Natural killer cell treated with Interleukin-12 subunit alpha and Interleukin-12 subunit beta and Interleukin-15 and Interleukin-18, amount 100 ng/mL, for 72 hours (primary cell): ENCODE measurements at regions not wholly inside any gene's neighbourhood (a gene's known extent, or its start where the extent isn't known, plus 50 kb on each side); places are given as distances from the start of the nearest gene placed in this dataset.
A peak's percentile ranks its signal among the peaks of the same experiment; 100 is the strongest.
"Not testable (repeated sequence)": the region's sequence is repeated elsewhere in the genome, so short reads cannot be mapped to it uniquely, and the experiment has no call there.

Experiments used
- ATAC-seq, 2 donors: fragments of 150-1000 bp; cut with Tn5 transposase in 1 of 2; sonication (Bioruptor Pico), chemical (Tn5 transposase) in 1 of 2; 2 replicates each; pipeline ENCODE4 v1.10.0; 2021
- DNase-seq: peaks from one replicate; pipeline ENCODE4 v3.0.0; 2022; ENCODE audit warnings: low spot score
- H3K27ac Mint-ChIP-seq, 2 donors: 1 replicate in 1 of 2; 2 replicates in 1 of 2; pipeline ENCODE4 v1.8.0; 2022; ENCODE audit warnings: mixed read lengths in 2 of 2, mild to moderate bottlenecking in 1 of 2, moderate library complexity in 1 of 2
- H3K27me3 Mint-ChIP-seq, 2 donors: 1 replicate in 1 of 2; 2 replicates in 1 of 2; pipeline ENCODE4 v1.8.0; 2022; ENCODE audit warnings: mixed read lengths in 2 of 2
- H3K36me3 Mint-ChIP-seq: one replicate; pipeline ENCODE4 v1.8.0; 2022; ENCODE audit warnings: mixed read lengths
- H3K4me1 Mint-ChIP-seq, 2 donors: 1 replicate in 1 of 2; 2 replicates in 1 of 2; pipeline ENCODE4 v1.8.0; 2022; ENCODE audit warnings: low read depth in 2 of 2, mixed read lengths in 2 of 2, mild to moderate bottlenecking in 1 of 2
- H3K4me3 Mint-ChIP-seq: one replicate; pipeline ENCODE4 v1.8.0; 2022; ENCODE audit warnings: mixed read lengths
- H3K9me3 Mint-ChIP-seq: 2 replicates; pipeline ENCODE4 v1.8.0; 2022; ENCODE audit warnings: mixed read lengths

DNA sequence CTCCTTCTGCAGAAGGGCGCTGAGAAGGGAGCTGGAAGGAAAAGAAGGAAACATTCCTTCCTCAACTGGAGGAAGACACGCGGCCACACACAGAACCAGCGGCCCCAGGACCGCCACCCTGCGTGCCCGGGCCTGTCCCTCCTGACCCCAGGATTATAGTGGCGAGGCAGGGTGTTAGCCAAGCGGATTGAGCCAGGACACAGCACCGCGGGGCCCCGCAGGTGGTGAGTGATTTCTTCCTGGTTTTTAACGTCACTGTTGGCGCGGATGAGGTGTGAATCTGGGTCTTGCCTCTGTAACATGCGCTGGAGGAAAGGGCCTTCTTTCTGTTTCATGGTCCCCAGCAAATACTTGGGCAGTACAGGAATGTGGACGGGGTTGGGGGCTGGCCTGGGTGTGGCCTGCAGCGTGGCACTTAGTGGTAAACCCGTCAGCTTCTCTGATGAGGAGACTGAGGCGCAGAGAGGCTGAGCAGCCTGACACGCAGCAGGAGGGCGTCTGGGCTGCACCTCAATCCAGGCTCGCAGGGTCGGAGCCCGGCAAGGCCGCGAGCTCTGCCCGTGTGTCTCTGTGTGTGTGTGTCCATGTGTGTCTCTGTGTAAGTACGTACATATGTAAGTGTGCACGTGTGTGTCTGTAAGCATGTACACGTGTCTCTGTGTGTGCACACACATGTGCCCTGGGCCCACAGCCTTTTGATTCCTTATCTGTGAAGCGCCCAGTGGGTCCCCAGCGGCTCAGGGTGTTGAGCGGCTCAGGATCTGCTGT lies 158.4 kb upstream of the ZNF469 start:
- H3K4me1 Mint-ChIP-seq, DNase-seq, H3K4me3 Mint-ChIP-seq, H3K36me3 Mint-ChIP-seq, H3K9me3 Mint-ChIP-seq, H3K27ac Mint-ChIP-seq: not testable (repeated sequence)
- peak in 1 of 2 donors; percentile 26 for ATAC-seq
- peaks cover 8 to 10% of the 10 kb centered on the region in 2 donors for H3K27me3 Mint-ChIP-seq

DNA sequence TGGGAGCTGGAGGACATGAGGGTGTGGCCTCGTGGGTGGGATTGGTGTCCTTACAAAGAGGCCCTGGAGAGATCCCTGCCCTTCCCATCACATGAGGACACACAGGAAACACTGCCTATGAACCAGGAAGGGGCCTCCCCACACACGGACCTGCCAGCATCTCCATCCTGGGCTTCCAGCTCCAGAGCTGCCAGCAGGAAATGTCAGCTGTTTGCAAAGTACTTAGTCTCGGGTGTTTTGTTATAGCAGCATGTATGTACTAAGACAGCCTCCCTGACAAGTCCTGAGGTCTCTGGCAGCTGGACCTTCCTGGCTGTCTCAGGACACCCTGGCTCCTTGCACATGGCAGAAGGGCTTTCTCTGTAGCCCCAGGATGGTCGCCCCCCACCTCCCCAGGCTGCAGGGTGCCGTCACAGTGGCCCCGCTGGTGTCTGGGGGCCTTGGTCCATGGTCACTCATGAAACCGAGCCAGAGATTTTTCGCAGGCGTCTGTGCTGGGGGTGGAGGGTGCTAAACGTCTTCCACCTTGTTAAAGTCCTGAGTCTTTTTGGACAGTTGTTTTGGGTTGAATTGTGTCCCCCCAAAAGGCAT lies 157.0 kb upstream of the ZNF469 start:
- not testable (repeated sequence) for DNase-seq, H3K4me1 Mint-ChIP-seq, H3K36me3 Mint-ChIP-seq, H3K4me3 Mint-ChIP-seq, H3K27ac Mint-ChIP-seq, H3K27me3 Mint-ChIP-seq, ATAC-seq, H3K9me3 Mint-ChIP-seq

GRCh38 chr16:88226302-88226701 lies 156.5 kb upstream of the ZNF469 start:
- not testable (repeated sequence) for H3K36me3 Mint-ChIP-seq, H3K27me3 Mint-ChIP-seq

DNA sequence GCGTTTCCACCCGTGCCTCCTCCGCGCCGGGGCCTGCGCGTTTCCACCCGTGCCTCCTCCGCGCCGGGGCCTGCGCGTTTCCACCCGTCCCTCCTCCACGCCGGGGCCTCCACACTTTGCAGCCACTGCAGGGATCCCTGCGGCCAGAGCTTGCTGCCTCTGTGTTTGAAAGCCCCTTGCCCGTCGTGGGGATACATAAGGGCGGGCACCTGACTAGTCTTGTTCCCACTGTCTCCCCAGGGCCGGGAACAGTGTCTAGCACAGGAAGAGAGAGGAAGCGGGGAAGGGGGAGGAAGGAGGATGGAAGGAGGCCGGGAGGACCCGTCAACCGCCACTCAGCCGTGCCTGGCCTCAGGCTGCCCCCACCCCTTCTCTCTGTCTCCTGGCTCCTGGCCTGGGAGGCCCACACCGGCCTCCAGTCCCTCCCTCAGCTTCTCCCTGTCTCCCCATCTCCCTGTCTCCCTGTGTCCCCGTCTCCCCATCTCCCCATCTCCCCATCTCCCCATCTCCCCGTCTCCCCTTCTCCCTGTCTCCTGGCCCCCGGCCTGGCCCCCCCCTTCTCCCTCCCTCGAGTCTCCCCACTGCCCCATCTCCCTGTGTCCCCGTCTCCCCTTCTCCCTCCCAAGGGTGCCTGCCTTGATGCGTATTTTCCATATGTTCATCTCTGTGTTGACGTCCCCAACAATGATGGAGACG lies 155.6 kb upstream of the ZNF469 start:
- H3K9me3 Mint-ChIP-seq, H3K4me1 Mint-ChIP-seq, H3K4me3 Mint-ChIP-seq, H3K27me3 Mint-ChIP-seq, DNase-seq, H3K36me3 Mint-ChIP-seq, H3K27ac Mint-ChIP-seq, ATAC-seq: not testable (repeated sequence)

More at GRCh38 chr16:88226302-88226701, 156.5 kb upstream of the ZNF469 start:
- not testable (repeated sequence) for DNase-seq, H3K4me1 Mint-ChIP-seq, H3K27ac Mint-ChIP-seq, ATAC-seq, H3K4me3 Mint-ChIP-seq, H3K9me3 Mint-ChIP-seq

DNA sequence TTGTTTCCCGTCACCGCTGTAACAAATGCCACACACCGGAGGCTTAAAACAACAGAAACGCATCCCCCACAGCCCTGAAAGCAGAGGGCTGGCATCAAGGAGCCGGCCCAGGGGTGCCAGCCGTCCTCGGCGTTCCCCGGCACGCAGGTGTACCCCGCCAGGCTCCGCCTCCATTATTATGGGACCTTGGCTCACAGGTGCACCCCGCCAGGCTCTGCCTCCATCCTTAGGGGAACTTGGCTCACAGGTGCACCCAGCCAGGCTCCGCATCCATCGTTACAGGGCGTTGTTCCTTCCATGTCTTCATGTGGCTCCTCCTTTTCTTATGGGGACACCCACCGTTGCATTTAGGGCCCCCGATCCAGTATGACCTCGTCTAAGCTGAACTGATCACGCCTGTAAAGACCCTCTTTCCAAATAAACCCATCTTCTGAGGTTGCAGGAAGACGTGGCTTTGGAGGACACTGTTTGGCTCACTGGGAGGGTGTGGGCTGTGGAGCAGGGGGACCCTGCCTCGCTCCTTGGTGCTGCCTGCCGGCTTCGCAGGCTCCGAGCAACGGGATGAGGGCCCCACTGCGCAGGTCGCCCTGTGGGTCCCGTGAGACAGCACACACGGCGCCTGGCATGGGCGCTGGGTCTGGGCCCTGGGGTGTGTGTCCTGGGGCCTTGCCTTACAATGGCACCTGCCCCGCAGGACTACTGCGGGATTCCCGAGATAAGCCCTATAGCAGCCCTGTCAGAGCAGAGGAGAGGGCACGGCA lies 154.9 kb upstream of the ZNF469 start:
- not testable (repeated sequence) for H3K27me3 Mint-ChIP-seq, ATAC-seq, H3K27ac Mint-ChIP-seq, H3K9me3 Mint-ChIP-seq, DNase-seq, H3K36me3 Mint-ChIP-seq, H3K4me3 Mint-ChIP-seq, H3K4me1 Mint-ChIP-seq

DNA sequence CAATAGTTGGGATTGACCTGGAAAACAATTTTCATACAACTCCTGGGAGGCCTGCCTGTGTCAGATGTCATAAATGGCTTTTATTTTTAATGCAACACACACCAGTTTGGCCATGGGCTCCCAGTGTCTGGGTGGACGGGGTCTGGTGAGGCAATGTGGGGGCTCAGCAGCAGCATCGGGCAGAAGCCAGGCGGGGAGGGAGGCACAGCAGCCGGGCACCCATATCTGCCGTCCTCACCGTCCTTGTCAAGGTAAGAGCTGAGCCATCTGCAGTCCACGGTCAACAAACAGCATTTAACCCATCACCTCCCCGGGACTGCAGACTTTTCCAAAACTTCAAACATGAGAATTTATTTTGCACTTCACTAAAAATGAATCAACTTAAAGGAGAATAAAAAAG lies 154.0 kb upstream of the ZNF469 start:
- H3K27ac Mint-ChIP-seq, H3K9me3 Mint-ChIP-seq, DNase-seq, H3K36me3 Mint-ChIP-seq, H3K4me1 Mint-ChIP-seq, H3K27me3 Mint-ChIP-seq, ATAC-seq, H3K4me3 Mint-ChIP-seq: not testable (repeated sequence)

DNA sequence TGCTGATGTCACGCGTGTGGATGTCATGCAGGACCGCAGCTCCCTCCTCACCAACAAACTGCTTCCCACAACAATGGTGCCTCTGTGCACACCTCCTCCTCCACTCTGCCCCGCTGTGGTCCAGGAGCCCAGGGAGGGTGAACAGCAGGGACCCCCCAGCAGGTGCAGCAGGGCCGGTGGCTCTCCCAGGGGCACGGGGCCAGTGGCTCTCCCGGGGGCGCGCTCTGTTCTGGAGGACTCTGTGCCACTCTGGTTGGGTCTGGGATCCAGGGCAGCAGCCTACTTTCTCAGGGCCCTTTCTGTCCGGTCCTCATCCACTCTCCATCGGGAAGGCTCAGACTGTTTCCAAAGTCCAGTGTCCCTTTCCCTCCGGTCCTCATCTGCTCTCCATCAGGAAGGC lies 153.0 kb upstream of the ZNF469 start:
- not testable (repeated sequence) for H3K27me3 Mint-ChIP-seq, H3K27ac Mint-ChIP-seq, H3K4me1 Mint-ChIP-seq, ATAC-seq, DNase-seq, H3K4me3 Mint-ChIP-seq, H3K36me3 Mint-ChIP-seq, H3K9me3 Mint-ChIP-seq

DNA sequence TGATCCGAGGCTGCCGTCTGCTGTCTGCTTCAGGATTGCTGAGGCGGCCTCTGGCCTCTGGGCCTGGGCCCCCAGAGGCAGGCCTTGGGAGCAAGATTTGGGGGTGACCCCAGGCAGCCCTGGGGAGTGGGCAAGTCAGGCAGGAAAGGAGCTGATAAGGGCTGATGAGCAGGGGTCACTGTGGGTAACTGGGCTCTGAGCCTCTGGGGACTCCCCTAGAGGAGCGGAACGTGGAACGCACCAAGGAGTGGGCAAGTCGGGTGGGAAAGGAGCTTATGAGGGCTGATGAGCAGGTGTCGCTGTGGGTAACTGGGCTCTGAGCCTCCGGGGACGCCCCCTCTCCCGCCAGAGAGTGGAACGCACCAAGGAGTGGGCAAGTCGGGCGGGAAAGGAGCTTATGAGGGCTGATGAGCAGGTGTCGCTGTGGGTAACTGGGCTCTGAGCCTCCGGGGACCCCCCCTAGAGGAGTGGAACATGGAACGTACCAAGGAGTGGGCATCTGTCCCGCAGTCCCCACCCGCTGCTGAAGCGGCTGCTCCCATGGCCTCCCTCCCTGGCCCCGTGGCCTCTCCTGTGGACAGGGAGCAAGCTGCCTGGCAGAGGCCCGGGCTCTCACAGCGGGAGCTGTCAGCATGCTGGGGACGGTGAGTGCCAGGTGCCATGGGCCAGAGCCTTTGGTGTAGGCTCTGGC lies 152.3 kb upstream of the ZNF469 start:
- not testable (repeated sequence) for H3K27ac Mint-ChIP-seq, H3K9me3 Mint-ChIP-seq, DNase-seq, H3K4me3 Mint-ChIP-seq, H3K4me1 Mint-ChIP-seq, ATAC-seq, H3K27me3 Mint-ChIP-seq, H3K36me3 Mint-ChIP-seq

DNA sequence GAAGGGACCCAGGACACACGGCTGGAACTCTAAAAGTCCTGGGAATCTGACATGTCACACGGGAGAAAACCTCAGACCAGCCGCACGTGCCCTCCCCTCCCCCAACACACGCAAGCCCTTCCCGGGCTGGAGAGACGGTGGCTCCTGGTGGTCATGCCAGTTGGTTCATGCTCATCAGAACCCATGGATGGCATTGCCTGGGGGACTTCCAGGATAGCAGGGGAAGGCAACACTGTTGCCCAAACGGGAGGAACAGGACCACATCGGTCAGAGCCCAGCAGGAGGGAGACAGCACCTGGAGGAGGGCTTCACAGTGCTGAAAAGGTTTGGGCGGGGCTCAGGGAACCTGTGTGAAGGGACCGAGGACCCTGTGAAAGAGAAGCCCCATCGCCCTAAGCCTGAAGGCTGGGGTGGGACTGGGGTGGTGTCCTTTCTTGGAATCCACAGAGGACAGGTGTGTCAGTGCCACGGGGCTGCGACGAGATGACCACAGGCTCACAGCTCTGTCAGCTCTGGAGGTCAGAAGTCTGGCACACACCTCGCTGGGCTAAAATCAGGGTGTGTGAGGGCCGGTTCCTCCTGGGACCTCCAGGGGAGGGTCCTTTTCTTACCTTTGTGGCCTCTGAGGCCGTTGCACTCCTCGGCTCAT lies 151.7 kb upstream of the ZNF469 start:
- H3K27me3 Mint-ChIP-seq, H3K4me1 Mint-ChIP-seq, DNase-seq, H3K4me3 Mint-ChIP-seq, H3K36me3 Mint-ChIP-seq, H3K9me3 Mint-ChIP-seq, ATAC-seq, H3K27ac Mint-ChIP-seq: not testable (repeated sequence)

DNA sequence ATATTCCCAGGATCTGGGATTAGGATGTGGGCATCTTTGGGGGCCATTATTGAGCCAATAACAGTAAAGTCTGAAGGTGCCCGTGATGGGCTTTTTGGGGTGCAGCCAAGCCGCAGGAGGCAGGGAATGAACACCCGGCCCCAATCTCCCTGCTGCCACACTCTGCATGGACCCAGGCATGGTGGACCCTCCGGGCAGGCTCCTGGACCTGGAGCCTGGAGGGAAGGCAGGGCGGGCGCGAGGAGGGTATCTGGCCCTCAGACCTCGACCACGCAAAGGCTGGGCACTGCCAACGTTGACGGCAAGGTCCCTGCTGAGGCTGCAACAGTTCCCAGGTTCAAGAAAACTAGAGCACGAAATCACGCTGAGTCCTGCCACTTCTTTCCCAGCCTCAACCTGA lies 150.9 kb upstream of the ZNF469 start:
- not testable (repeated sequence) for H3K36me3 Mint-ChIP-seq, H3K27ac Mint-ChIP-seq, H3K27me3 Mint-ChIP-seq, H3K9me3 Mint-ChIP-seq, DNase-seq, ATAC-seq, H3K4me1 Mint-ChIP-seq, H3K4me3 Mint-ChIP-seq

GRCh38 chr16:88232401-88233258 lies 150.1 kb upstream of the ZNF469 start:
- H3K4me3 Mint-ChIP-seq, H3K4me1 Mint-ChIP-seq, DNase-seq, H3K27me3 Mint-ChIP-seq, H3K9me3 Mint-ChIP-seq, H3K27ac Mint-ChIP-seq, H3K36me3 Mint-ChIP-seq: not testable (repeated sequence)
- peak in 1 of 2 donors; percentile 52 for ATAC-seq

GRCh38 chr16:88233621-88234420 lies 148.9 kb upstream of the ZNF469 start:
- H3K27ac Mint-ChIP-seq, DNase-seq, H3K4me1 Mint-ChIP-seq, H3K9me3 Mint-ChIP-seq, H3K36me3 Mint-ChIP-seq, ATAC-seq, H3K27me3 Mint-ChIP-seq, H3K4me3 Mint-ChIP-seq: not testable (repeated sequence)
